ENCODE measurements at regions not wholly inside any gene's neighbourhood (a gene's known extent, or its start where the extent isn't known, plus 50 kb on each side); places are given as distances from the start of the nearest gene placed in this dataset.

DNA sequence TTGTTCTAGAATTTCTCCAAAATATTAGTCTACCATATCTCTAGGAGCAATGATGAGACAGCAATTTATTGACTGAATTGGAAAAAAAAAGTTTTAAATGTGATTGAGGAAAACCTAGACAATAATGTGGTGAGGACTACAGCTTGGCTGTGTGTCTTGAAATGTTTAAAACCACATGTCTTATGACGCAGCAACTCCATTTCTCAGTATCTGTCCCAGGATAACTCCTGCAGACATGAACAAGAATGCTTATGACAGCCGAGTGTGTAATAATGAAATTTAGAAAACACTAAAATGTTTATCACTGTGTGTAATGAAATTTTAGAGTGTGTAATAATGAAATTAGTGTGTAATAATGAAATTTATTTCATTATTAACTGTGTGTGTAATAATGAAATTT lies 254.1 kb upstream of the DAPK1 start:
- TF ChIP-seq POLR2AphosphoS5 (IDR thresholded peaks at IDR 0.05; ENCODE audit: low read depth, low read length) (no peak), POLR2A (IDR thresholded peaks at IDR 0.05; ENCODE audit: low read depth, low read length) (no peak), TAF1 (IDR thresholded peaks at IDR 0.05; ENCODE audit: borderline replicate concordance, low read depth, low read length) (no peak)

Data from GM12892 (cell line).